ENCODE measurements at regions not wholly inside any gene's neighbourhood (a gene's known extent, or its start where the extent isn't known, plus 50 kb on each side); places are given as distances from the start of the nearest gene placed in this dataset.

- Histone ChIP-seq H2AFZ (ENCODE audit: low read length) (no peak overlapping the region), H3K4me1 (ENCODE audit: low read length) (no peaks in the 10 kb centered on the region), H3K9me2 (replicated peaks; ENCODE audit: insufficient read depth, low read length) (no peaks in the 10 kb centered on the region), H4K20me1 (ENCODE audit: insufficient read depth, low read length) (no peaks in the 10 kb centered on the region), H3K79me2 (ENCODE audit: low read length) (no peaks in the 10 kb centered on the region), H3K27me3 (replicated peaks; ENCODE audit: insufficient read depth, low read length) (peaks cover 35% of the 10 kb centered on the region; the same call in 1 of the 2 replicates), H3K4me2 (ENCODE audit: low read depth, low read length) (no peak overlapping the region), H3K9me3 (replicated peaks; ENCODE audit: insufficient read depth, low read length) (no peaks in the 10 kb centered on the region), H3F3A (ENCODE audit: insufficient read depth, low read length) (no peaks in the 10 kb centered on the region), H3K27ac (ENCODE audit: low read length) (no peak overlapping the region), H3K36me3 (replicated peaks; ENCODE audit: insufficient read depth, low read length) (no peaks in the 10 kb centered on the region), H3K9ac (ENCODE audit: low read length) (no peak overlapping the region), H3K4me3 (ENCODE audit: low read length) (no peak overlapping the region)
- no peak for DNase-seq
- TF ChIP-seq CTCF (IDR thresholded peaks at IDR 0.05; ENCODE audit: low read length) = no peak
- TF ChIP-seq EZH2phosphoT487 (IDR thresholded peaks at IDR 0.05; ENCODE audit: low read length) = no peak
- no peak for TF ChIP-seq EZH2 (optimal IDR thresholded peaks at IDR 0.05; ENCODE audit: low read depth, low read length)
These were observed 98.7 kb upstream of the KIT start for GRCh38 chr4:54558889-54559677.

- no peaks in the 10 kb centered on the region for H3K79me2 ChIP-seq (ENCODE audit: low read length)
- DNase-seq = no peak
- H4K20me1 ChIP-seq (ENCODE audit: insufficient read depth, low read length) = no peaks in the 10 kb centered on the region
- H3K4me3 ChIP-seq (ENCODE audit: low read length) = no peak overlapping the region
- no peak overlapping the region for H2AFZ ChIP-seq (ENCODE audit: low read length)
- H3K4me2 ChIP-seq (ENCODE audit: low read depth, low read length) = no peak overlapping the region
- no peak for TF ChIP-seq EZH2phosphoT487 (IDR thresholded peaks at IDR 0.05; ENCODE audit: low read length)
- no peak for TF ChIP-seq EZH2 (optimal IDR thresholded peaks at IDR 0.05; ENCODE audit: low read depth, low read length)
- TF ChIP-seq CTCF (IDR thresholded peaks at IDR 0.05; ENCODE audit: low read length) = no peak
- H3K27me3 ChIP-seq (replicated peaks; ENCODE audit: insufficient read depth, low read length) = peaks cover 48% of the 10 kb centered on the region
- H3K27ac ChIP-seq (ENCODE audit: low read length) = no peak overlapping the region
- H3K9me2 ChIP-seq (replicated peaks; ENCODE audit: insufficient read depth, low read length) = no peaks in the 10 kb centered on the region
- no peaks in the 10 kb centered on the region for H3K36me3 ChIP-seq (replicated peaks; ENCODE audit: insufficient read depth, low read length)
- no peaks in the 10 kb centered on the region for H3K9me3 ChIP-seq (replicated peaks; ENCODE audit: insufficient read depth, low read length)
- no peaks in the 10 kb centered on the region for H3K4me1 ChIP-seq (ENCODE audit: low read length)
- H3F3A ChIP-seq (ENCODE audit: insufficient read depth, low read length) = no peaks in the 10 kb centered on the region; the same call in 1 of the 2 replicates
- H3K9ac ChIP-seq (ENCODE audit: low read length) = no peak overlapping the region
These were observed 97.2 kb upstream of the KIT start for GRCh38 chr4:54560513-54560912.

GRCh38 chr4:54561940-54562339, 95.8 kb upstream of the KIT start:
- Histone ChIP-seq H3K36me3 (replicated peaks; ENCODE audit: insufficient read depth, low read length) (no peaks in the 10 kb centered on the region), H3K79me2 (ENCODE audit: low read length) (no peaks in the 10 kb centered on the region), H4K20me1 (ENCODE audit: insufficient read depth, low read length) (peaks cover 4% of the 10 kb centered on the region), H3K9ac (ENCODE audit: low read length) (no peak overlapping the region), H3K4me2 (ENCODE audit: low read depth, low read length) (no peak overlapping the region), H3K27me3 (replicated peaks; ENCODE audit: insufficient read depth, low read length) (peaks cover 48% of the 10 kb centered on the region), H3K4me3 (ENCODE audit: low read length) (no peak overlapping the region), H3K27ac (ENCODE audit: low read length) (no peak overlapping the region), H3K4me1 (ENCODE audit: low read length) (peaks cover 11% of the 10 kb centered on the region), H3K9me3 (replicated peaks; ENCODE audit: insufficient read depth, low read length) (no peaks in the 10 kb centered on the region), H2AFZ (ENCODE audit: low read length) (no peak overlapping the region), H3K9me2 (replicated peaks; ENCODE audit: insufficient read depth, low read length) (no peaks in the 10 kb centered on the region), H3F3A (ENCODE audit: insufficient read depth, low read length) (peaks cover 11% of the 10 kb centered on the region)
- TF ChIP-seq EZH2phosphoT487 (IDR thresholded peaks at IDR 0.05; ENCODE audit: low read length) (no peak), EZH2 (optimal IDR thresholded peaks at IDR 0.05; ENCODE audit: low read depth, low read length) (no peak), CTCF (IDR thresholded peaks at IDR 0.05; ENCODE audit: low read length) (no peak)
- DNase-seq = no peak
